ENCODE measurements at regions not wholly inside any gene's neighbourhood (a gene's known extent, or its start where the extent isn't known, plus 50 kb on each side); places are given as distances from the start of the nearest gene placed in this dataset.

DNA sequence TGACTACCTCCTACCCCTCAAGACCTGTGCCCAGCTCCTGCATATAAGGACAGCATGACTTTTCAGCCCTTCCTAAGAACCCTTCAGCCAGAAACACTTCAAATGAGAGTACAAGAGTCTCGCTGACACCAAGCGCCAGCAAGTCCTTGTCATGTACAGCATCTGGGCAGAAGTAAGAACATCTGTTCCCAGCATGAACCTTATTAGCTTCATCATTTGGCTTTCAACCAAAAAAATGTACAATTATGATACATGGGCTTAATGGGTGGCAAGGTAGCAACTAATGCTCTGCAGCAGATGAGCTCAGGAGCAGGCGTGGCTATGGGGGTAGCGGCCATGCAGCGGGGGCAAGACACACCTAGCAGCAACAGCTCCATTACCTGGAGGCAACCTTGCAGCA, 487.6 kb downstream of the COG6 start:
- TF ChIP-seq, protein P1, sequence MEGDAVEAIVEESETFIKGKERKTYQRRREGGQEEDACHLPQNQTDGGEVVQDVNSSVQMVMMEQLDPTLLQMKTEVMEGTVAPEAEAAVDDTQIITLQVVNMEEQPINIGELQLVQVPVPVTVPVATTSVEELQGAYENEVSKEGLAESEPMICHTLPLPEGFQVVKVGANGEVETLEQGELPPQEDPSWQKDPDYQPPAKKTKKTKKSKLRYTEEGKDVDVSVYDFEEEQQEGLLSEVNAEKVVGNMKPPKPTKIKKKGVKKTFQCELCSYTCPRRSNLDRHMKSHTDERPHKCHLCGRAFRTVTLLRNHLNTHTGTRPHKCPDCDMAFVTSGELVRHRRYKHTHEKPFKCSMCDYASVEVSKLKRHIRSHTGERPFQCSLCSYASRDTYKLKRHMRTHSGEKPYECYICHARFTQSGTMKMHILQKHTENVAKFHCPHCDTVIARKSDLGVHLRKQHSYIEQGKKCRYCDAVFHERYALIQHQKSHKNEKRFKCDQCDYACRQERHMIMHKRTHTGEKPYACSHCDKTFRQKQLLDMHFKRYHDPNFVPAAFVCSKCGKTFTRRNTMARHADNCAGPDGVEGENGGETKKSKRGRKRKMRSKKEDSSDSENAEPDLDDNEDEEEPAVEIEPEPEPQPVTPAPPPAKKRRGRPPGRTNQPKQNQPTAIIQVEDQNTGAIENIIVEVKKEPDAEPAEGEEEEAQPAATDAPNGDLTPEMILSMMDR (IDR thresholded peaks at IDR 0.05), result no peak
- FAIRE-seq, result no peak
- H3K27me3 ChIP-seq, result no peaks in the 10 kb centered on the region
- no peaks in the 10 kb centered on the region for H3K4me1 ChIP-seq
- 73 to 75% methylated on average over 5 of the region's 5 CpGs for WGBS, 2 donors
- peak in 2 of 4 donors; percentile 36 to 71 for ATAC-seq
- H3K27ac ChIP-seq, result no peak overlapping the region
- no peaks in the 10 kb centered on the region for H3K9me3 ChIP-seq
- no peak overlapping the region for H3K4me3 ChIP-seq
- no peaks in the 10 kb centered on the region for H3K36me3 ChIP-seq
- no peak for DNase-seq
- intact Hi-C loops (cut with DNase I), result no loop called here

DNA sequence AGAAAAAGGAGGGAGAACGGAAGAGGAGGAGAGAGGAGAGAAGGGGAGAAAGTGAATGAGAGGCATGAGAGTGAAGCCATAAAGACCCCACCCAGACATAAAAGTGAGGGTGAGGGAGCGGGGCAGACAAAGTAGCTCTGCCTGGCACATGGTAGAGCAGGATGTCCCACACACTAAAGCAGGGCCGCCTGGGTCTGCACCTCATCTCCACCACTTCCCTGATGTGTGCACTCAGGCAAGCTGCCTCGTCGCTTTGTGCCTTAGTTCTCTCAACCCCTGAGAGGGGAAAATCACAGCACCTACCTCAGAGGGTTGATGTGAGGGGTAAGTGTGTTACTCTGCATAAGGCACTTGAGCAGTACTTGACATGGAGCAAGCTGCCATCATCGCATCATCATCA, 488.1 kb downstream of the COG6 start:
- FAIRE-seq (no peak), DNase-seq (no peak), ATAC-seq (no peak)
- intact Hi-C loops (cut with DNase I), result no loop called here
- Histone ChIP-seq H3K9me3 (no peaks in the 10 kb centered on the region), H3K4me3 (no peak overlapping the region), H3K36me3 (no peaks in the 10 kb centered on the region), H3K4me1 (no peaks in the 10 kb centered on the region), H3K27me3 (no peaks in the 10 kb centered on the region), H3K27ac (no peak overlapping the region)
- TF ChIP-seq, protein P1 (IDR thresholded peaks at IDR 0.05), result no peak
- 92 to 96% methylated on average over 6 of the region's 6 CpGs for WGBS, 2 donors

DNA sequence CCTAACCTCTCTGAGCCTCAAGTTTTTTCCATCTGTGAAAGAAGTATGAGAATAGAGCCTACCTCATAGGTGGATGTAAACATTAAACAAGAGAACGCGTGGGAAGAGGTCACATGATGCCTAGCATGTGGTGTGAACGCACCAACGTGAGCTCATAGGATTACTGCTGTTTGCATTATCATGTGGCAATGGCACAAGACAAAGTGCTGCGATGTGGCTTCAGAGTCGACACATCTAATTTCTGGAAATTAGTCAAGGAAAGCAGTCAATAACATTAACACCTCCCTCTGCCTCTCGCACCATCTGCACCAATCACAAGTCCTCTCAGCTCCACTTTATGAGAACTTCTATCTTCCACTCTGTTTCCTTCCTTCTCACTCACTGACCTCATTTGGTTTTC, 489.7 kb downstream of the COG6 start:
- TF ChIP-seq, protein P1 (IDR thresholded peaks at IDR 0.05), result no peak
- ATAC-seq (no peak), FAIRE-seq (no peak), DNase-seq (no peak)
- H3K27me3 ChIP-seq, result no peaks in the 10 kb centered on the region
- intact Hi-C loops (cut with DNase I), result no loop called here
- H3K36me3 ChIP-seq, result no peaks in the 10 kb centered on the region
- H3K9me3 ChIP-seq, result no peaks in the 10 kb centered on the region
- 81 to 86% methylated on average over 7 of the region's 7 CpGs for WGBS, 2 donors
- peaks cover 0 to 3% (median 0%) of the 10 kb centered on the region in 3 donors for H3K4me1 ChIP-seq
- H3K27ac ChIP-seq, result no peak overlapping the region
- no peak overlapping the region for H3K4me3 ChIP-seq

DNA sequence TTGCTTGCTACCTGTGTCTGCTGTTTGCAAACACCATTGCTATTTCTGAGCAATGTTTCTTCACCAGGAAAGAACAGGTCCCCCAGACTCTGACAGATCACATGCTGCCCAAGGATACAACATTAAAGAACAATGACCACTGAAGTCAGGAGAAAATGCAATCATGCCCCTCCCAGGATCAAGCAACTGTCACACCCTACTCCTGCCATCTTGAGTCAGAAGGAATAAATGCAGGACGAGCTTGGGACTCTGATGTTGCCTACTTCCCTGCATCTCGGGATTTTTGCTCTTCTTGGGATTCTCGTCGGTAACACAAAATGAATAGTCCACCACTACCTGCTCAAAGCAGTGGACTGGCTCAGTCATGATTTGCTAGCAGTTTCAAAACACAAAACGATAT, 490.6 kb downstream of the COG6 start:
- TF ChIP-seq, protein P1 (IDR thresholded peaks at IDR 0.05), result no peak
- DNase-seq (no peak), ATAC-seq (no peak), FAIRE-seq (no peak)
- H3K36me3 ChIP-seq, result no peaks in the 10 kb centered on the region
- H3K27ac ChIP-seq, result no peak overlapping the region
- H3K27me3 ChIP-seq, result no peaks in the 10 kb centered on the region
- H3K9me3 ChIP-seq, result no peaks in the 10 kb centered on the region
- peaks cover 0 to 3% (median 0%) of the 10 kb centered on the region in 3 donors for H3K4me1 ChIP-seq
- H3K4me3 ChIP-seq, result no peak overlapping the region
- intact Hi-C loops (cut with DNase I), result no loop called here
- 75 to 86% methylated on average over 5 of the region's 5 CpGs for WGBS, 2 donors

DNA sequence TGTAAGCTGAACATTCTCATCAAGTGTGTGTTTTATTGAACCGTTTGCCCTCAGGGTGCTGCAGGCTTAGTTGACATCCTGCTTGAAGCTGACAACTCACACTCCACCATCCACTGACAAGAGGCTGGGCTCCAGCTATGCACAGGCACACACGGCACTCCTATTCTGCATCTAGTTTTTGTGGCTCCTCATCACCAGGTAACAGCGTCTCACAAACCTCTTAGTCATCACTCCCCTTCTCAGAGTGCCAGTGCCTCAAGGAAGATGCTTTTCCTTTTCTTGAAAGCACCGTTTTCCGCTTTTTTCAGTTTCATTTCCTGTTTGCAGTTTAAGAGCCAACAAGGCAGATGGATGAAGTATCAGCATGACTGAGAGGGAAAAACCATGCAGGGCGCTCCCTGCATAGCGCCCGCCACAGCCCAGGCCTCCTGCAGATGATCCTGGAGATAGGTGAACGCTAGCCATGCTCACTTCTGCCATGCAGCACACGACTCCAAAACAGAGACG, 491.2 kb downstream of the COG6 start:
- H3K36me3 ChIP-seq, result no peaks in the 10 kb centered on the region
- no peaks in the 10 kb centered on the region for H3K27me3 ChIP-seq
- 83 to 85% methylated on average over 11 of the region's 11 CpGs for WGBS, 2 donors
- H3K9me3 ChIP-seq, result no peaks in the 10 kb centered on the region
- peaks cover 0 to 3% (median 0%) of the 10 kb centered on the region in 3 donors for H3K4me1 ChIP-seq
- H3K27ac ChIP-seq, result no peak overlapping the region
- no peak for ATAC-seq
- intact Hi-C loops (cut with DNase I), result no loop called here
- no peak overlapping the region for H3K4me3 ChIP-seq
- DNase-seq, result no peak
- TF ChIP-seq, protein P1 (IDR thresholded peaks at IDR 0.05), result no peak
- FAIRE-seq, result no peak

Measured in pancreas (tissue), 10 donors.